Neuronal stem cell (in vitro differentiated cells): ENCODE measurements at regions not wholly inside any gene's neighbourhood (a gene's known extent, or its start where the extent isn't known, plus 50 kb on each side); places are given as distances from the start of the nearest gene placed in this dataset.

Source experiments
- DNase-seq: peaks from one replicate; pipeline ENCODE4 v3.0.0-alpha.2; 2013; ENCODE audit warnings: low spot score
- H2AFZ ChIP-seq: one replicate; pipeline ENCODE4 v1.6.1; 2013; ENCODE audit warnings: mild to moderate bottlenecking, low read length, inconsistent platforms
- H2AK5ac ChIP-seq: 2 replicates; pipeline ENCODE4 v1.6.1; 2013; ENCODE audit warnings: low read depth, mild to moderate bottlenecking, inconsistent platforms, low read length, moderate library complexity, mixed read lengths
- H2BK120ac ChIP-seq: 2 replicates; pipeline ENCODE4 v1.6.1; 2013; ENCODE audit warnings: low read depth, mild to moderate bottlenecking, inconsistent platforms, low read length, moderate library complexity, mixed read lengths
- H2BK12ac ChIP-seq: one replicate; pipeline ENCODE4 v1.6.1; 2013; ENCODE audit warnings: low read length, inconsistent platforms
- H2BK15ac ChIP-seq: 2 replicates; pipeline ENCODE4 v1.6.1; 2013; ENCODE audit warnings: mild to moderate bottlenecking, low read length, inconsistent platforms, mixed read lengths
- H2BK5ac ChIP-seq: one replicate; pipeline ENCODE4 v1.6.1; 2013; ENCODE audit warnings: inconsistent platforms, mild to moderate bottlenecking, low read length, moderate library complexity
- H3K14ac ChIP-seq: one replicate; pipeline ENCODE4 v1.6.1; 2013; ENCODE audit warnings: low read length, inconsistent platforms
- H3K18ac ChIP-seq: 2 replicates; pipeline ENCODE4 v1.6.1; 2013; ENCODE audit warnings: low read length, inconsistent platforms
- H3K23ac ChIP-seq: 2 replicates; pipeline ENCODE4 v1.6.1; 2013; ENCODE audit warnings: low read depth, mild to moderate bottlenecking, mixed read lengths, low read length, inconsistent platforms; ENCODE audit not compliant: poor library complexity
- H3K27ac ChIP-seq: replicated peaks from 3 replicates; pipeline ENCODE4 v1.5.1; 2013; ENCODE audit warnings: low read length, inconsistent platforms
- H3K27me3 ChIP-seq, 3 experiments: 2 replicates each; pipeline ENCODE4 v1.6.1; 2013; ENCODE audit warnings: low read length in 3 of 3, mild to moderate bottlenecking in 2 of 3, inconsistent platforms in 1 of 3, low read depth in 1 of 3, mixed read lengths in 1 of 3, moderate library complexity in 1 of 3; ENCODE audit not compliant: control insufficient read depth in 3 of 3, insufficient read depth in 3 of 3
- H3K36me3 ChIP-seq, 2 donors: replicated peaks in 1 of 2; 2 replicates each; pipeline ENCODE4 v1.6.1; 2013; ENCODE audit warnings: low read length in 2 of 2; ENCODE audit not compliant: control insufficient read depth in 2 of 2, insufficient read depth in 2 of 2
- H3K4ac ChIP-seq: 2 replicates; pipeline ENCODE4 v1.6.1; 2013; ENCODE audit warnings: inconsistent platforms, mild to moderate bottlenecking, low read length, moderate library complexity
- H3K4me1 ChIP-seq, 2 donors: 1 replicate in 1 of 2; 2 replicates in 1 of 2; pipeline ENCODE4 v1.6.1; 2013; ENCODE audit warnings: low read length in 2 of 2, low read depth in 1 of 2; ENCODE audit not compliant: control insufficient read depth in 2 of 2, insufficient read depth in 1 of 2
- H3K4me2 ChIP-seq: one replicate; pipeline ENCODE4 v1.6.1; 2013; ENCODE audit warnings: mild to moderate bottlenecking, low read length, inconsistent platforms; ENCODE audit not compliant: insufficient read depth, poor library complexity, severe bottlenecking
- H3K4me3 ChIP-seq, 2 donors: 2 replicates each; pipeline ENCODE4 v1.5.1; 2013; ENCODE audit warnings: low read length in 2 of 2, mild to moderate bottlenecking in 2 of 2, inconsistent platforms in 1 of 2, moderate library complexity in 1 of 2
- H3K79me1 ChIP-seq: one replicate; pipeline ENCODE4 v1.6.1; 2013; ENCODE audit warnings: low read depth, mild to moderate bottlenecking, inconsistent platforms, low read length, moderate library complexity
- H3K9ac ChIP-seq: one replicate; pipeline ENCODE4 v1.6.1; 2013; ENCODE audit warnings: mild to moderate bottlenecking, low read depth, low read length, inconsistent platforms; ENCODE audit not compliant: poor library complexity
- H3K9me3 ChIP-seq, 2 donors: replicated peaks in 1 of 2; 2 replicates each; pipeline versions ENCODE3 to v1.6.1; 2013; ENCODE audit warnings: low read length in 2 of 2, mild to moderate bottlenecking in 2 of 2, inconsistent platforms in 1 of 2, low read depth in 1 of 2, mixed read lengths in 1 of 2, moderate library complexity in 1 of 2; ENCODE audit not compliant: control insufficient read depth in 2 of 2, insufficient read depth in 1 of 2
- H4K8ac ChIP-seq: one replicate; pipeline ENCODE4 v1.6.1; 2013; ENCODE audit warnings: low read depth, mild to moderate bottlenecking, inconsistent platforms, low read length, moderate library complexity
- H4K91ac ChIP-seq: one replicate; pipeline ENCODE4 v1.6.1; 2013; ENCODE audit warnings: low read length, low read depth, mild to moderate bottlenecking, inconsistent platforms; ENCODE audit not compliant: poor library complexity
- WGBS, 2 donors: extraction: QIAGEN DNeasy Blood & Tissue Kit; methylation state at CpG; one replicate each; pipeline ENCODE4 v1.1.7; 2013; ENCODE audit warnings: missing lambda C conversion rate in 2 of 2, mixed read lengths in 1 of 2; ENCODE audit not compliant: insufficient read length in 2 of 2, insufficient replicate concordance in 1 of 2; ENCODE audit errors: extremely low coverage in 2 of 2; 5-methylcytosine and 5-hydroxymethylcytosine counted together

- Histone ChIP-seq H3K9me3 (peaks cover 0 to 11% of the 10 kb centered on the region in 2 donors), H3K27ac (no peak overlapping the region), H3K4me1 (peaks cover 0 to 10% of the 10 kb centered on the region in 2 donors), H3K4me2 (no peak overlapping the region), H3K36me3 (peaks cover 0 to 5% of the 10 kb centered on the region in 2 donors), H3K14ac (peak overlapping the region; percentile 41), H2BK12ac (peak overlapping the region; percentile 66), H3K79me1 (peaks cover 5% of the 10 kb centered on the region), H2BK120ac (no peak overlapping the region), H3K4me3 (no peak overlapping the region), H3K27me3 (peaks cover 0 to 49% (median 4%) of the 10 kb centered on the region in 3 experiments), H2BK5ac (peak overlapping the region; percentile 8), H3K4ac (no peak overlapping the region), H3K9ac (no peak overlapping the region), H2AK5ac (peak overlapping the region; percentile 90), H3K23ac (no peak overlapping the region), H3K18ac (peak overlapping the region; percentile 40), H2BK15ac (no peak overlapping the region), H4K8ac (no peak overlapping the region), H4K91ac (no peak overlapping the region), H2AFZ (no peak overlapping the region)
- no CpG with 5 or more reads among the region's 13 CpGs for WGBS, 2 donors
- DNase-seq, result no peak
Observed at GRCh38 chr17:79142375-79142774, 67.8 kb downstream of the ENGASE start.

GRCh38 chr17:79141578-79142355 is 67.1 kb downstream of the ENGASE start:
- Histone ChIP-seq H2BK120ac (no peak overlapping the region), H3K27ac (no peak overlapping the region), H3K9me3 (peaks cover 0 to 13% of the 10 kb centered on the region in 2 donors), H3K18ac (no peak overlapping the region), H2AFZ (no peak overlapping the region), H3K4me3 (no peak overlapping the region), H3K4ac (no peak overlapping the region), H3K23ac (no peak overlapping the region), H3K79me1 (peaks cover 5% of the 10 kb centered on the region), H3K4me2 (no peak overlapping the region), H4K8ac (no peak overlapping the region), H2BK12ac (no peak overlapping the region), H3K36me3 (peaks cover 0 to 7% of the 10 kb centered on the region in 2 donors), H3K14ac (no peak overlapping the region), H3K4me1 (peaks cover 0 to 14% of the 10 kb centered on the region in 2 donors), H3K27me3 (peaks cover 0 to 51% (median 4%) of the 10 kb centered on the region in 3 experiments), H3K9ac (no peak overlapping the region), H2BK5ac (peak overlapping the region; percentile 8), H2BK15ac (no peak overlapping the region), H4K91ac (no peak overlapping the region), H2AK5ac (no peak overlapping the region)
- DNase-seq, result no peak
- no CpG with 5 or more reads among the region's 24 CpGs for WGBS, 2 donors

GRCh38 chr17:79138826-79139225 is 64.2 kb downstream of the ENGASE start:
- Histone ChIP-seq H2BK12ac (peak overlapping the region; percentile 14), H3K4me1 (peaks cover 0 to 14% of the 10 kb centered on the region in 2 donors), H2AFZ (no peak overlapping the region), H4K91ac (no peak overlapping the region), H3K18ac (peak overlapping the region; percentile 70), H2BK15ac (peak overlapping the region; percentile 63), H3K9me3 (peaks cover 0 to 10% of the 10 kb centered on the region in 2 donors), H2BK120ac (no peak overlapping the region), H3K27me3 (peaks cover 0 to 67% (median 4%) of the 10 kb centered on the region in 3 experiments), H4K8ac (peak overlapping the region; percentile 33), H3K9ac (peak overlapping the region; percentile 83), H3K4me2 (no peak overlapping the region), H2BK5ac (no peak overlapping the region), H3K14ac (peak overlapping the region; percentile 47), H3K4me3 (peak overlapping the region in 1 of 2 donors; percentile 53), H3K4ac (no peak overlapping the region), H3K23ac (peak overlapping the region; percentile 83), H3K27ac (no peak overlapping the region), H2AK5ac (peak overlapping the region; percentile 6), H3K36me3 (peaks cover 0 to 8% of the 10 kb centered on the region in 2 donors), H3K79me1 (peaks cover 2% of the 10 kb centered on the region)
- no peak for DNase-seq
- WGBS, 2 donors, result no CpG with 5 or more reads among the region's 12 CpGs

- DNase-seq, result no peak
- H3K27me3 ChIP-seq, result peaks cover 0 to 71% (median 4%) of the 10 kb centered on the region in 3 experiments
- peak overlapping the region; percentile 73 for H4K91ac ChIP-seq
- peak overlapping the region; percentile 86 for H3K14ac ChIP-seq
- WGBS, 2 donors, result no CpG with 5 or more reads among the region's 22 CpGs
- H3K4ac ChIP-seq, result peak overlapping the region; percentile 95
- H2BK15ac ChIP-seq, result peak overlapping the region; percentile 22
- peaks cover 0 to 14% of the 10 kb centered on the region in 2 donors for H3K4me1 ChIP-seq
- no peaks in the 10 kb centered on the region for H3K79me1 ChIP-seq
- H3K36me3 ChIP-seq, result peaks cover 0 to 8% of the 10 kb centered on the region in 2 donors
- H2BK120ac ChIP-seq, result no peak overlapping the region
- H2AK5ac ChIP-seq, result peak overlapping the region; percentile 43
- peak overlapping the region; percentile 20 for H3K27ac ChIP-seq
- H3K4me3 ChIP-seq, result peak overlapping the region in 1 of 2 donors; percentile 53
- H3K4me2 ChIP-seq, result no peak overlapping the region
- H2AFZ ChIP-seq, result no peak overlapping the region
- H3K9ac ChIP-seq, result peak overlapping the region; percentile 64
- H3K9me3 ChIP-seq, result peaks cover 0 to 10% of the 10 kb centered on the region in 2 donors
- peak overlapping the region; percentile 87 for H3K18ac ChIP-seq
- H2BK5ac ChIP-seq, result peak overlapping the region; percentile 14
- peak overlapping the region; percentile 31 for H3K23ac ChIP-seq
- peak overlapping the region; percentile 84 for H4K8ac ChIP-seq
- peak overlapping the region; percentile 12 for H2BK12ac ChIP-seq
Observed at GRCh38 chr17:79137789-79138165, 63.2 kb downstream of the ENGASE start.
